ENCODE measurements at regions not wholly inside any gene's neighbourhood (a gene's known extent, or its start where the extent isn't known, plus 50 kb on each side); places are given as distances from the start of the nearest gene placed in this dataset.

GRCh38 chr11:69874984-69875624 lies 55.9 kb upstream of the FGF3 start:
- no peak overlapping the region for H3K4me2 ChIP-seq (ENCODE audit: low read depth, low read length)
- ATAC-seq, result no peak
- no peaks in the 10 kb centered on the region for H3K79me2 ChIP-seq (ENCODE audit: insufficient read depth, low read length)
- no peak for DNase-seq (ENCODE audit: low spot score)
- no peak overlapping the region for H3K9ac ChIP-seq (ENCODE audit: insufficient read depth, low read depth, low read length)
- in situ Hi-C loops (cut with HindIII; ENCODE audit: extremely low pct_ligation_motif_present, low pct_unique_long_range_greater_than_20kb) (no loop called here), intact Hi-C loops (cut with micrococcal nuclease; ENCODE audit: unreplicated experiment) (no loop called here)
- H3K9me3 ChIP-seq (ENCODE audit: low read length), result no peaks in the 10 kb centered on the region
- no peak overlapping the region for H3K27ac ChIP-seq (ENCODE audit: extremely low read length, insufficient read depth, low read length)
- no TSS peak for BruUV-seq (replicated peaks)
- no peaks in the 10 kb centered on the region for H4K20me1 ChIP-seq (ENCODE audit: insufficient read depth, low read length)
- H3K4me3 ChIP-seq (replicated peaks in 1 of 3; ENCODE audit: insufficient read depth in 1 of 3, low read depth in 2 of 3, low read length in 3 of 3), result no peak overlapping the region
- H3K27me3 ChIP-seq (ENCODE audit: control insufficient read depth in 1 of 2, insufficient read depth in 2 of 2, low read length in 2 of 2), result peaks cover 13 to 30% of the 10 kb centered on the region in 2 experiments; a peak in 4 of 5 replicates
- ChIA-PET POLR2A (no interaction called here), CTCF (ENCODE audit: low intra/inter-chr PET ratio, low total read pairs) (no interaction called here)
- FAIRE-seq, result no peak
- WGBS (ENCODE audit: low lambda C conversion rate), result 31% methylated on average over 11 of the region's 21 CpGs
- H3K4me1 ChIP-seq (ENCODE audit: insufficient read depth, low read length), result no peaks in the 10 kb centered on the region
- no peaks in the 10 kb centered on the region for H3K36me3 ChIP-seq (replicated peaks in 1 of 2; ENCODE audit: control insufficient read depth in 1 of 2, insufficient read depth in 2 of 2, low read length in 2 of 2)
- H2AFZ ChIP-seq (ENCODE audit: low read length), result no peak overlapping the region
- no peak for TF ChIP-seq NR0B2 (CRISPR knock-in tag; IDR thresholded peaks at IDR 0.05)
- TF ChIP-seq EZH2 (conservative IDR thresholded peaks at IDR 0.05; ENCODE audit: low read depth, low read length), result 0 out of 2 replicates have a peak, but pooled peaks have one; percentile 3

- DNase-seq (ENCODE audit: low spot score) (no peak), FAIRE-seq (no peak), ATAC-seq (no peak)
- no peaks in the 10 kb centered on the region for H4K20me1 ChIP-seq (ENCODE audit: insufficient read depth, low read length)
- no TSS peak for BruUV-seq (replicated peaks)
- CTCF ChIA-PET (ENCODE audit: low intra/inter-chr PET ratio, low total read pairs), result no interaction called here
- H3K9me3 ChIP-seq (ENCODE audit: low read length), result no peaks in the 10 kb centered on the region
- H3K36me3 ChIP-seq (replicated peaks in 1 of 2; ENCODE audit: control insufficient read depth in 1 of 2, insufficient read depth in 2 of 2, low read length in 2 of 2), result no peaks in the 10 kb centered on the region
- no peak overlapping the region for H3K4me2 ChIP-seq (ENCODE audit: low read depth, low read length)
- in situ Hi-C loops (cut with HindIII; ENCODE audit: extremely low pct_ligation_motif_present, low pct_unique_long_range_greater_than_20kb) (no loop called here), intact Hi-C loops (cut with micrococcal nuclease; ENCODE audit: unreplicated experiment) (no loop called here)
- 80% methylated on average over 2 of the region's 10 CpGs for WGBS (ENCODE audit: low lambda C conversion rate)
- H3K9ac ChIP-seq (ENCODE audit: insufficient read depth, low read depth, low read length), result no peak overlapping the region
- no peak for TF ChIP-seq ZNF839 (CRISPR knock-in tag; IDR thresholded peaks at IDR 0.05; ENCODE audit: borderline replicate concordance)
- TF ChIP-seq TRIM24 (CRISPR knock-in tag; IDR thresholded peaks at IDR 0.05), result no peak
- no peak for TF ChIP-seq ZNF709 (CRISPR knock-in tag; IDR thresholded peaks at IDR 0.05)
- TF ChIP-seq TAF1 (CRISPR knock-in tag; IDR thresholded peaks at IDR 0.05), result no peak
- no peak for TF ChIP-seq ZNF878 (CRISPR knock-in tag; IDR thresholded peaks at IDR 0.05)
- no peaks in the 10 kb centered on the region for H3K79me2 ChIP-seq (ENCODE audit: insufficient read depth, low read length)
- no peak overlapping the region for H3K27ac ChIP-seq (ENCODE audit: extremely low read length, insufficient read depth, low read length)
- no peaks in the 10 kb centered on the region for H3K4me1 ChIP-seq (ENCODE audit: insufficient read depth, low read length)
- peaks cover 13 to 37% of the 10 kb centered on the region in 2 experiments; a peak in 4 of 5 replicates for H3K27me3 ChIP-seq (ENCODE audit: control insufficient read depth in 1 of 2, insufficient read depth in 2 of 2, low read length in 2 of 2)
- H3K4me3 ChIP-seq (replicated peaks in 1 of 3; ENCODE audit: insufficient read depth in 1 of 3, low read depth in 2 of 3, low read length in 3 of 3), result no peak overlapping the region
- POLR2A ChIA-PET, result no interaction called here
- H2AFZ ChIP-seq (ENCODE audit: low read length), result no peak overlapping the region
Measured at GRCh38 chr11:69876013-69876412, 56.8 kb upstream of the FGF3 start.

All from HepG2 (cell line).